GM18861 (cell line): ENCODE measurements at regions not wholly inside any gene's neighbourhood (a gene's known extent, or its start where the extent isn't known, plus 50 kb on each side); places are given as distances from the start of the nearest gene placed in this dataset.
"Not testable (repeated sequence)": the region's sequence is repeated elsewhere in the genome, so short reads cannot be mapped to it uniquely, and the experiment has no call there.

ENCODE experiments used
- ATAC-seq: cut with Tn5 transposase; IDR thresholded peaks from one replicate; pipeline ENCODE4 v1.9.1; 2021; ENCODE audit not compliant: unreplicated experiment

DNA sequence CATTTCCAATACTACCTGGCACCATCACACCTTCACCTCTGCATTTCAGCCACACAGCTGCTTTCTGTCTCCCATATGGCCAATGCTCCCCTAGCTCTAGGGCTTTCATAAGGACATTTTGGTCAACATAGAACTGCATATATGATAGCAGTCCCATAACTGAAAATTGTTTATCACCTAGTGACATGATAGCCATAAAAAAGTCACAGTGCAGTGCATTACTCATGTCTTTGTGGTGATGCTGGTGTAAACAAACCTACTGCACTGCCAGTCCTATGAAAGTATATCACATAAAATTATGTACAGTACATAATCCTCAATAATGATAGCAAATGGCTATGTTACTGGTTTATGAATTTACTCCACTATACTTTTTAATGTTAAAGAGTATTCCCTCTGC is 221.0 kb downstream of the NAF1 start:
- ATAC-seq, result no peak

GRCh38 chr4:162943263-162943662 is 223.4 kb downstream of the NAF1 start:
- no peak for ATAC-seq

DNA sequence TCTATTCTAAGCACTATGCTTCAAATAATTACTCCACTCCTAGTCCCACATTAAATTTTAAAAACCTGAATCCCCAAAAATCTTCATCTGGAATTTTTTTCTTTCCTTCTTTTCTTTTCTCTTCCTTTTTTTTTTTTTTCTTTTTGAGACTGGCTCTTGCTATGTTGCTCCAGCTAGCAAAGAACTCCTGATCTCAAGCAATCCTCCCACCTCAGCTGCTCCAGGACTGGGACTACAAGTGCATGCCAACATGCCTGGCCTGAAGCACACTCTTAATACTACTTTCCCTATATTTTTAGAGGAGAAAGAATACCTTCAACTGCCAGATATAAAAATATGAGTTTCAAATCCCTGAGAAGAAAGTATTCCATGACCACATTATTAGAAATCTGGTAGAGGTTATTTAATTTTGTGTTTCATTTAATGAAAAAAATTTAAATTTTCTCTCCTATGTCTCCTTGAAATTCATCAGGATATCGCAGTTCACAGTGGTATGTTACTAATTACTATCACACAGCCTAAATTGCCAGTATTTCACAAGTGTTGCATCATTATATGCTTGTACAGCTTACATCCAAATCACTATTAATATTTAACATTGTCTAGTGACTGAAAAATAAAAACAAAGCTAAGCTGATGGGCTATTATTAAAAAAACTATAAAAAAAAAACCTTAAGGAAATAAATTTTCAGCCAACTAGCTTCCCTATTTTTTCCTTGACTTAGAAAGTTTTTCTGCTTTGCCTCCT is 227.8 kb downstream of the NAF1 start:
- ATAC-seq, result no peak

DNA sequence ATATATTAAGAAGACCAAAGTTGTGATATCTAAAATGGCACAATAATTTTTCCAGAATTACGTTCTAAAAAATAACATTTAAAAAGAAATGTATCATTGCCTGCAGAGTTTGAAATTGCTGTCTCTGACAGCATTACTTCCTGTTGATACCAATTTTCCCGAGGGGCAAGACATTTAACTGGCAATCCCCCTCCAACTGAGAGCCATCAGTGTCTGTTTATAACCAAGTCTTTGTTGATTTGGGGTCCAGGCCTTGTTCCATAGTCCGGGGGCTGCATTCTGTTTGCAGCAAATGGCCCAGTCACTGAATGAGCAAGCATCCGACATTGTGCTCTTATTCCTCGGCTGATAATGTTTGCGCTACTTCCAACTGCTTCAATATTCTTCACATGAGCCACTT is 231.5 kb downstream of the NAF1 start:
- no peak for ATAC-seq

GRCh38 chr4:162931286-162931685 is 235.4 kb downstream of the NAF1 start:
- no peak for ATAC-seq

DNA sequence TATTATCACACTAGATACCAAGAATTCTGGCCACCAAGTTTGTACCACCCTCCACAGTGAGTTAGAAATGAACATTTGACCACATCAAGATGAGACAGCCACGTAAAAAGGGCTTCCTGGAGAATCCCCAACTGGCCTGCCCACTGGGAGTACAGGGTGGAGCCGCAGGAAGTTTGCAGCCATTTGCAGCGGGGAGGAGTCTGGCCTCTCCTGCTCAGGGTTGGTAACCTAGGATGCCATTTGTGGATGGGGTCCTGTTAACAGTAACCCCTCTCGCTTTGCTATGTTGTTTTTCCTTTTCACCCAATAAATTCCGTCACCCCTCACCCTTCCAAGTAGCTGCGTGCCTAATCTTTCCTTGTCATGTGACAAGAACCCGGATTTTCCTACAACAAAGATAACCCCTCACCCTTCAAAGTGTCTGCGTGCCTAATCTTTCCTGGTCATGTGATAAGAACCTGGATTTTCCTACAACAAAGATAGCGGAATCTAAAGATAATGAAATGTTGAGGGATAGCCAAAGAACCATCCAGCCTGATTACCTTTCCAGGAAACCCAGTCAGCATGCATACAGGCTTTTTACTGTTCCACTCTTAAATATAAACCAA is 245.4 kb downstream of the NAF1 start:
- no peak for ATAC-seq

GRCh38 chr4:162920649-162921048 is 246.0 kb downstream of the NAF1 start:
- ATAC-seq, result no peak

DNA sequence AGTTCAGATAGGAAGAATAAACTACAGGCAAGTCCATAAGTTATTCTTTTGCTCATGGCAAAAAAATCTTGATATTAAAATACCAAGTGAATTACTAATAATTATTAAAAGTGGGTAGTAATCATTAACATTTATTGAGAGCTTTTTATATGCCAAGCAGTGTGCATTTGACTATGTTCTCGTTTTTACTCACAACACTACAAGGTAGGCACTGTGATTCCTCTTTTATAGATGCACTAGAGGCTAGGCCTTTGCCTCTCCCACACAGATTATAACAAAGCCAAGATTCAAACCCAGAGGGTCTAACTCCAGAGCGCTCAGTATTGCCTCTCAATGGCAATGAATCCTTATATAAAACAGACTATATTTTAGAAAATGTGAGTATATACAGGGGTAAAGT is 254.2 kb downstream of the NAF1 start:
- ATAC-seq, result peak; percentile 88

GRCh38 chr4:162911349-162911748 is 255.3 kb downstream of the NAF1 start:
- ATAC-seq, result no peak

GRCh38 chr4:162909952-162910351 is 256.7 kb downstream of the NAF1 start:
- ATAC-seq, result no peak

DNA sequence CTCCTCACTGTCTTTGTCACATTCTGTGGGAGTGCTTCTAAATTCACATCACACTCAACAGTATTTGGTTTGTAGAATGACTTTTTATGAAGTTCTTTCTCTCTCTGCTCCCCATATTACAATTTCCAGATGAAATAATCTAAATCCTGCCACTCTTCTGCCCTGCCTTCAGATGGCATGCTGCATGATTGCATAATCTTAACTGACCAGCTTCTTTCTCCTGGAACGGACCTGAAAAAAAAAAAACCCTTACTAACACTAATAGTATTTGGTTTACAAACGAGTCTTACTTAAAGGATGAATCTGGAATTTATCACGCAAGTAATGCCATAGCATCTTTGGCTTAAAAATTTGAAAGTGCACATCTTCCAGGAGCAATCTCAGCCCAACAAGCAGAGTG is 272.3 kb downstream of the NAF1 start:
- ATAC-seq, result no peak

DNA sequence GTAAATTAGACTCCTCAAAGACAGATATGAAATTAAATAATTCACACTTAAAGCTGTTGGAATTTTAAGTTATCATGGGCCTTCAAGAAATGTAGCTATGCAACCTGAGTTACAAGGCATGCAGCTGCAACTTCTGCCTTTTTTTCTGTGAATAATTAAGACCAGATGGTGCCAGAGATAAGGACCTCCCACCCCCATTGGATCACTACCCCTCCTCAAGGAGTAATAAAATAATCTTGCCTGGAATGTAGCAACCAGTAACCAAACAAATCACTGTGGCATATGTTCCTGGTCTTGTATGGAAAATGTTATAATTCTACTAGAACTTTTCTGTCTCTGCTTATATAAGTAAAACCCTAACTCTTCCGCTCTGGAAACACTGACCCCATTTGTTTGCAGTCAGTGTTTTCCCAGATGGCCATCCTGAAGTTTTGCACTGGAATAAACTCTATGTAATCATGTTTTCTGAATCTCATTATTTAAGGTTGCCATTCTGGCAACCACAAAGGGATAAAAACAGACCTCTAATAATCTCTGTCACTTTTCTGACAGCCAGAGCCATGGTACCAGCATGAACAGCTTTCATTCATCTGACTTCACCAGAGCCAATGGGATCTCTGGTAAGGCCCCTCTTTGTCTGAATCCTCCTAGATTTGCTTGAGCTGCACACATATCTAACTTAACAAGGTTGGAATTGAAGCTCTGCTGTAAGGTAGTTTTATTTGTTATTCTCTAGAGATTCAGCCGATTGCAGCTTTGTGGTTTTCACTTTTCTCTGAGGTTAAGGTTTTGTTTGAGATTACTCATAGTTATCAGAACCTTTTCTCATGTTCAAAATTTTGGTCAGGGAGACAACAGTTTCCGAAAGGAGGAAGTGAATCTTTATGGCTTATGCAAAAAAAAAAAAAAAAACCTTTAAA is 274.6 kb downstream of the NAF1 start:
- peak; percentile 99 for ATAC-seq

GRCh38 chr4:162878096-162878495 is 288.6 kb downstream of the NAF1 start:
- ATAC-seq, result no peak

DNA sequence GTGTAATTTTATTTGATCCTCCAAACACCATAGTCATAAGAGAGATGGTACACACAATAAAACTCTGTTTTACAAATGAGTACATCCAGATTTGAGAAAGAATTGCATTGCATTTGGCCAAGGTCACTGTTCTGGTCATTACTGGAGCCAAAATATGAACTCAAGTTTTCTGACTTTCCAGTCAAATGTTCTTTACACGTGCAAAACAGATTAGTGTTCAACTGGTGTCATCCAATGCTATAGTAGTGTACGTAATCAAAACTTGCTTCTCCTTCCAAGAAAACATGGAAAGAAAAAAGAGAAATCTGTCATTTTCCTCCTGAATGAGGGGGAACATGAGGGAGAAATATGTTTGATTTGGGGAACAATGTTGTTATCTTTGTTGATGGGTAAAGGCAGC is 291.9 kb downstream of the NAF1 start:
- no peak for ATAC-seq

DNA sequence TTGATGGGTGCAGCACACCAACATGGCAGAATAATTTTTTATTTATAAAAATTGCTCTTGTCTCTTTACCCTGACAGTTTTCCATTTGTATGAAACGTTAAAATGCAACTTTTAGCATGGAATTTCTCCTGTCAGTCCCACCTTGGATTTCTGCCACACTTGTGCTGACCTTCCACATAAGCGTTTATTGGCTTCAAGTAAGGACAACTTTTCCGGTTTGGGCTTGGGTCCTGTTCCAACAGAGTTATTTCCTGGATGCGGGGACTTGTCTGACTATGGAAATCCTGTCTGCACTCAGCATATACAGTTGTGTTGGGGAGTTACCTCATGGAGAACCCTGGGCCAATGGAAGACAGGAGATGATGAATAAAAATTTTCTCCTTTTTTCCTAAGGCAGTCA is 294.7 kb downstream of the NAF1 start:
- no peak for ATAC-seq

- ATAC-seq, result no peak
These were observed 297.5 kb downstream of the NAF1 start for GRCh38 chr4:162869157-162869556.

- ATAC-seq, result no peak
These were observed 300.1 kb downstream of the NAF1 start for GRCh38 chr4:162866565-162866964.

DNA sequence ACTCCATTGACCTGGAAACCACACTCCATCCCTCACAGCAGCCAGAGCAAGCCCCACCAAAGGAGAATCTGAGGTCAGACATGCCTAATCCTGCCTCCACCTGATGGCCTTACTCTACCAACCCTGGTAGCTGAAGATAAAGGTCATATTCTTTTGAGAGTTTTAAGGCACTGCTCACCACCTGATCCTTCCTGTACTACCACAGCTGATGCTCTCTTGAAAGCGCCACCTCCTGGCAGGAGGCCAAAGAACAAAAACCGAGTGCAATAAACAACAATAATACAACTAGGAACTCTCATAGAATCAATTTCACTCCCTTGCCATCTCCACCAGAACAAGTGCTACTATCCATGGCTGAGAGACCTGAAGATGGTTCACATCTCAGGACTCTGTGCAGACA is 301.6 kb downstream of the NAF1 start:
- peak; percentile 60 for ATAC-seq

DNA sequence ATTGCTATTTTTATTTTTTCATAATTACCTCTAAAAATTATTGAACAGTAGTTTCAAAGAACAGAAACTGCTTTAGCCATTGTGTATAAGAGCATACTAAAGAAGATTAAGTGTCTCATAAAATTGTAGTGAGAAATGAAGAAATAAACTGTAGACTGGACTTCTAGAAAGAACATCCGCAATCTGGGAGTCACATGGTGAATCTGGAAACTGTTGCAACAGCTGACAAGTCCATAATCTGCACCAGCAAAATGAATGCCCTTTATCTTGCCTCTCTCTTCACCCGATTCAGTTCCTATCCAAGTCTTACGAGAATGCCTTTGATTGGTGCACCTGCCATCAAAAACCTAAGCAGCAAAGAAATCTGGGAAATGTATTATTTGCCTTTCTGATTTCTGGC is 312.9 kb downstream of the NAF1 start:
- no peak for ATAC-seq

GRCh38 chr4:162852642-162853041 is 314.0 kb downstream of the NAF1 start:
- ATAC-seq, result no peak

DNA sequence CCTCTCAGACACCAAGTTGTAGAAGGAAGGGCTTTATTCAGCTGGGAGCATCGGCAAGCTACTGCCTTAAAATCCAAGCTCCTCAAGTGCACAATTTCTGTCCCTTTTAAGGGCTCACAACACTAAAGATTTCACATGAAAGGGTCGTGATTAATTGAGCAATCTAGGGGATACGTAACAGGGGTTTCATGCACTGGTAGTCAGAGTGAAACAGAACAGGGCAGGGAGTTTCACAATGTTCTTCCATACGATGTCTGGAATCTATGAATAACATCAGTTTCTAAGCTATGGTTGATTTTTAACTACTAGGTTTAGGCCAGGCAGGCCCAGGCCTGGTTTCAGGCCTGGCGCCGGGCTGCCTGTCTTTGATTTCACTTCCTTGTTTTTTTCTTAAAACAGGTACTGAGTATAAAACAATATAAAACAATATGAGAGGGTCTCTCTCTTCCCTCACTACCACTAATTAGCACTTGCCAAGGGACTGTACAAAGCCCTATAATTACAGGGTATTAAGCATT is 315.4 kb downstream of the NAF1 start:
- not testable (repeated sequence) for ATAC-seq

DNA sequence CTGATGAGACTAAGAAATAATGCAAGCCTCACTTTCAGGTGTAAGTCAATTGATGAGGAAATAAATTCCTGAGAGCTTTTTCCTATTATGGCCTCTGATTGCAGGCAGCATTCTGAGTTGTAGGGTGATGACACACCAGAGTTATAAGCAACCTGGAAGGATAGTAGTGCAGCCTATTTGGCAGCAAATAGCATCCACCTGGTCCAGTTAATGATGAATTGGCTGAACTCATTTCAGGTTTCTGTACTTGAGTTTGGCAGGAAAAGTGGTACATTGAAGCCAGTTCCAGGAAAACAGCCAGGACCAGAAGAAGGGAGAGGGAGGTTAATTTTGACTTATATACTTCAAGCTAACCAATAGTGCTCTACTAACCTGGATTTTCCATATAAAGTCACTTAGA is 316.8 kb downstream of the NAF1 start:
- ATAC-seq, result no peak
